Gastrocnemius medialis (tissue), 4 donors: ENCODE measurements at regions not wholly inside any gene's neighbourhood (a gene's known extent, or its start where the extent isn't known, plus 50 kb on each side); places are given as distances from the start of the nearest gene placed in this dataset.

Experiments
- POLR2A ChIP-seq, 2 donors: fragments of 450-650 bp; IDR thresholded peaks; one replicate each; pipeline ENCODE4 v1.6.1; 2017; ENCODE audit warnings: antibody characterized with exemption in 2 of 2, mild to moderate bottlenecking in 2 of 2, moderate library complexity in 2 of 2
- TF ChIP-seq, protein P1 (sequence below), 5 experiments: fragments of 450-650 bp in 3 of 5; fragments of 200-600 bp in 2 of 5; sonication (generic) in 2 of 5; IDR thresholded peaks in 4 of 5; conservative IDR thresholded peaks in 1 of 5; 1 replicate in 4 of 5; 2 replicates in 1 of 5; pipeline ENCODE4 v1.5.1; 2016 to 2019; ENCODE audit warnings: antibody characterized with exemption in 5 of 5, mild to moderate bottlenecking in 3 of 5, moderate library complexity in 3 of 5

DNA sequence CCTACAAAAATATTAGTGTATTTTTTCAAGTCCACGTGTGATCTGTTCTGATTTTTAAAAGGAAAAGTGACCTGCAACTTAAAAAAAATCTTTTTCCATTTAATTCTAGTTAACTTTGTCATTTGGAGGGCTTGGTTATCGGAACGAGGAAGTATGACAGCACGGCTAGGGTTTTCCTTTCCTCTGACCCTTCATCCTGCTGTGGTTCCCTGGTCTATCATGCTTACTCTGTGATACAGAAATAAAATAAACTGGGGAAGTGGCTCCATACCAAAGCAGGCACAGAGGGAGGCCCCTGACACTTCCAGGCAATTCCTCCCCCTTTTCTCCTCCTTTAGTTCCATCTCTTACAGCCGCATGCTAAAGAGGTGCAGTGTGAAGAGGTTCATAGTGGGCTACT lies 491.3 kb downstream of the EDEM1 start:
- TF ChIP-seq, protein P1, sequence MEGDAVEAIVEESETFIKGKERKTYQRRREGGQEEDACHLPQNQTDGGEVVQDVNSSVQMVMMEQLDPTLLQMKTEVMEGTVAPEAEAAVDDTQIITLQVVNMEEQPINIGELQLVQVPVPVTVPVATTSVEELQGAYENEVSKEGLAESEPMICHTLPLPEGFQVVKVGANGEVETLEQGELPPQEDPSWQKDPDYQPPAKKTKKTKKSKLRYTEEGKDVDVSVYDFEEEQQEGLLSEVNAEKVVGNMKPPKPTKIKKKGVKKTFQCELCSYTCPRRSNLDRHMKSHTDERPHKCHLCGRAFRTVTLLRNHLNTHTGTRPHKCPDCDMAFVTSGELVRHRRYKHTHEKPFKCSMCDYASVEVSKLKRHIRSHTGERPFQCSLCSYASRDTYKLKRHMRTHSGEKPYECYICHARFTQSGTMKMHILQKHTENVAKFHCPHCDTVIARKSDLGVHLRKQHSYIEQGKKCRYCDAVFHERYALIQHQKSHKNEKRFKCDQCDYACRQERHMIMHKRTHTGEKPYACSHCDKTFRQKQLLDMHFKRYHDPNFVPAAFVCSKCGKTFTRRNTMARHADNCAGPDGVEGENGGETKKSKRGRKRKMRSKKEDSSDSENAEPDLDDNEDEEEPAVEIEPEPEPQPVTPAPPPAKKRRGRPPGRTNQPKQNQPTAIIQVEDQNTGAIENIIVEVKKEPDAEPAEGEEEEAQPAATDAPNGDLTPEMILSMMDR (IDR thresholded peaks at IDR 0.05 in 4 of 5, conservative IDR thresholded peaks at IDR 0.05 in 1 of 5): no peak
- no peak for TF ChIP-seq POLR2A (IDR thresholded peaks at IDR 0.05)
